Vagina (tissue), 2 donors: ENCODE measurements at regions not wholly inside any gene's neighbourhood (a gene's known extent, or its start where the extent isn't known, plus 50 kb on each side); places are given as distances from the start of the nearest gene placed in this dataset.

ENCODE experiments used
- POLR2A ChIP-seq, 2 donors: fragments of 450-650 bp; IDR thresholded peaks; one replicate each; pipeline ENCODE4 v1.6.1; 2017; ENCODE audit warnings: antibody characterized with exemption in 2 of 2, mild to moderate bottlenecking in 2 of 2, moderate library complexity in 2 of 2
- TF ChIP-seq, protein P1 (sequence below), 3 experiments: fragments of 450-650 bp in 2 of 3; fragments of 200-600 bp in 1 of 3; sonication (generic) in 1 of 3; IDR thresholded peaks; one replicate each; pipeline ENCODE4 v1.5.1; 2017 to 2019; ENCODE audit warnings: antibody characterized with exemption in 3 of 3, mild to moderate bottlenecking in 2 of 3, moderate library complexity in 2 of 3

DNA sequence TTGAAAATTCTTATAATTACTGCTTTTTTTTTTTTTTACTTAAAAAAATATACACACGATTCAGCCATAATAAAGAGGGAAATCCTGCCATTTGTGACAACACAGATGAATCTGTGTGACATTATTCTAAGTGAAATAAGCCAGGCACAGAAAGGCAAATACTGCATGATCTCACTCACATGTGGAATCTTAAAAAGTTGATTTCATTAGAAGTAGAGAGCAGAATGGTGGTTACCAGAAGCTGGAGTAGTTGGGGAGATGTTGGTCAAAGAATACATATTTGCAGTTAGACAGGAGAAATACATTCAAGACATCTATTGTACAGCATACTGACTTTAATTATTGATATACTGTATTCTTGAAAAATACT lies 116.2 kb downstream of the KLF12 start:
- no peak for TF ChIP-seq POLR2A (IDR thresholded peaks at IDR 0.05)
- TF ChIP-seq, protein P1, sequence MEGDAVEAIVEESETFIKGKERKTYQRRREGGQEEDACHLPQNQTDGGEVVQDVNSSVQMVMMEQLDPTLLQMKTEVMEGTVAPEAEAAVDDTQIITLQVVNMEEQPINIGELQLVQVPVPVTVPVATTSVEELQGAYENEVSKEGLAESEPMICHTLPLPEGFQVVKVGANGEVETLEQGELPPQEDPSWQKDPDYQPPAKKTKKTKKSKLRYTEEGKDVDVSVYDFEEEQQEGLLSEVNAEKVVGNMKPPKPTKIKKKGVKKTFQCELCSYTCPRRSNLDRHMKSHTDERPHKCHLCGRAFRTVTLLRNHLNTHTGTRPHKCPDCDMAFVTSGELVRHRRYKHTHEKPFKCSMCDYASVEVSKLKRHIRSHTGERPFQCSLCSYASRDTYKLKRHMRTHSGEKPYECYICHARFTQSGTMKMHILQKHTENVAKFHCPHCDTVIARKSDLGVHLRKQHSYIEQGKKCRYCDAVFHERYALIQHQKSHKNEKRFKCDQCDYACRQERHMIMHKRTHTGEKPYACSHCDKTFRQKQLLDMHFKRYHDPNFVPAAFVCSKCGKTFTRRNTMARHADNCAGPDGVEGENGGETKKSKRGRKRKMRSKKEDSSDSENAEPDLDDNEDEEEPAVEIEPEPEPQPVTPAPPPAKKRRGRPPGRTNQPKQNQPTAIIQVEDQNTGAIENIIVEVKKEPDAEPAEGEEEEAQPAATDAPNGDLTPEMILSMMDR (IDR thresholded peaks at IDR 0.05) = no peak
